ENCODE measurements at regions not wholly inside any gene's neighbourhood (a gene's known extent, or its start where the extent isn't known, plus 50 kb on each side); places are given as distances from the start of the nearest gene placed in this dataset.
"Not testable (repeated sequence)": the region's sequence is repeated elsewhere in the genome, so short reads cannot be mapped to it uniquely, and the experiment has no call there.

DNA sequence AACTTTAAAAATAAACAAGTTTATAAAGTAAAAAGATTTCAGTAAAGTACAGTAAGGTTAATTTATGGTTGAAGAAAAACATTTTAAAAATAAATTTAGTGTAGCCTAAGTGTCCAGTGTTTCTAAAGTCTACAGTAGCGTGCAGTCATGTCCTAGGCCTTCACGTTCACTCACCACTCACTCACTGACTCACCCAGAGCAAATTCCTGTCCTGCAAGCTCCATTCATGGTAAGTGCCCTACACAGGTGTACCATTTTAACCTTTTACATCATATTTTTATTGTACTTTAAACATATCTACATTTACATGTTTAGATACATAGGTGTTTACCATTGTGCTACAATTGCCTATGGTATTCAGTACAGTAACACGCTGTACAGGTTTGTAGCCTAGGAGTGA, 81.4 kb downstream of the PRL start:
- not testable (repeated sequence) for DNase-seq (ENCODE audit: low spot score)

DNA sequence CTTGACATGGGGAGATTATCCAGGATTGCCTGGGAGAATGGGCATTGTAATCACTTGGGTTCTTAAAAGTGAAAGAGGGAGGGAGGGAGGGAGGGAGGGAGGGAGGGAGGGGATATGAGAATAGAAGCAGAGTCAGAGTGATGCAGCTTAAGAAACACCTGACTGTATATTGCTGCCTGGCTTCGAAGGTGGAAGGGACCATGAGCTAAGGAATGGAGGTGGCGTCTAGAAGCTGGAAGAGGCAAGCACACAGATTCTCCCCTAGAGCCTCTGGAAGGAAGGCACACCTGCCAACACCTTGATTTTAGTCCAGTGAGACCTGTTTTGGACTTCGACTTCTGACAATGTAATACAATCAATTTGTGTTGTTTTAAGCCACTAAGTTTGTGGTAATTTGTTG, 78.4 kb downstream of the PRL start:
- DNase-seq (ENCODE audit: low spot score): no peak

DNA sequence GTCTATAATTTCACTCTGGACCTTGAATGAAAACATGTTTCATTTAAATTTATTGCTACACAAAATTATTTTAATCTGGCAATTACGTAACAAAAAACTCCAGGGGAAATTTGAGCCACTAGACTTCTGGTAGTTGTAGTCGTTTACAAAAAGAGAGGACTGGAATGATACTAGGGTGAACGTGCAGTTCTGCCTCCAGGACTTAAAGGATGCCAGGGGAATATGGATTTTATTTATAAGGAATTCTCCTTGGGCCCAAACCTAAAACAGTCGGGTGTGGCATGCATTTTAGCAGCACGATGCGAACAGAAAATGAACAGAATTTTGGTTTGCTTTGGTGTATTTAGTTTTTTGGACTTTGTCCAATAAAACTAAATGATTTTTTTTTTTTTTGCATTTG, 76.9 kb downstream of the PRL start:
- no peak for DNase-seq (ENCODE audit: low spot score)

DNA sequence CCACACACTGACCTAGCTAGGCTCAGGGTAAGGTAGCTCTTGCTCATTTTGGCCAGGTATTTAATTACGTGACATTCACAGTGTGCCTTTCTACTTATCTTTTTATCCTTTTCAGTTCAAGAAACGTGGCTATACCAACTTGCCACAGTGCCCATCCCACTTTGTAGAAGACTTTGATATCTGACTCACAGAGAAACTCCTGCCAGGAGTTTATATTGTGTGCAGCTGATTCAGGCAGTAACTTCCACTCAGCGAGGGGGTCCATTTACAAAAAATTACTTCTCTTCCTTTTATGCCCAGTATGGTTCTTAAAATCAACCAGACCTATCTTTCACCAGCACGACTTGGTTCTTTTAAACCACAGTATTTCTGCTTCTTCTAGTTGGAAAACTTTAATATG, 75.6 kb downstream of the PRL start:
- DNase-seq (ENCODE audit: low spot score): no peak

DNA sequence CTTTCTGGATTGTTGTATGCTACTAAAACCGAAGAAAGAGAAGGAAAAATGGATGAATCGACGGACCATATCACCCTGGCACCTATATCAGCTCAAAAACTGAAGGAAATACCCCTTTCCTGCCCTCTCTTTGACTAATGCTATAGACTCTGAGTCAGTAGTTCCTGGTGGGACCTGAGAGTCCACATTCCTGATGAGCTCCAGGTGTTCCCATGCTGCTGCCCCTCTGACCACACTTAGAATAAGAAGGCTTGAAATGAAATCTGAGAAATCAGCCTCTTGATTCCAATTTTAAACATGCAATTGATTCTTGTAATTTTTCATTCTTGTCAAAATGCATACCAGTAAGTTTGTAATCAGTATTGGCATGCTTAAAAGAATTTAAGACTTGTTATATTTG, 75.2 kb downstream of the PRL start:
- no peak for DNase-seq (ENCODE audit: low spot score)

DNA sequence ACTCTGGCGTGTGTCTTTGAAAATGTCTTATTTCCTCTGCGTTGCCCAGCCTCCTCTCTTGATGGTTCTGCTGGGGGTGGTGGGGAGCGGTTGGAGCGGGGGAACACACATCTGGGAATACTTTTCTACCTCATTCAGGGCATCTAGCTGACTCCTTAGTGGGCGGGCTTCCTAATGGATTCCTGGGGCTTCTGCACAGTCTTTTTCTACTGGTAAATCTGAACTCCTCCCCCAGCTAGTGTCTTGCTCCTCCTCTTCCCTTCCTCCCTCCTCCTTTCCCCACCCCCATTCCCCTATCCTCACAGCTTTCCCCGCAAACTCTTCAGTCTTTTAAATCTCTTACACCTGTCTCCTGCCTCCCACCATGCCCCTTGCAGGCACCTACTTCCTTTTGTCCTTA, 74.4 kb downstream of the PRL start:
- DNase-seq (ENCODE audit: low spot score): no peak

DNA sequence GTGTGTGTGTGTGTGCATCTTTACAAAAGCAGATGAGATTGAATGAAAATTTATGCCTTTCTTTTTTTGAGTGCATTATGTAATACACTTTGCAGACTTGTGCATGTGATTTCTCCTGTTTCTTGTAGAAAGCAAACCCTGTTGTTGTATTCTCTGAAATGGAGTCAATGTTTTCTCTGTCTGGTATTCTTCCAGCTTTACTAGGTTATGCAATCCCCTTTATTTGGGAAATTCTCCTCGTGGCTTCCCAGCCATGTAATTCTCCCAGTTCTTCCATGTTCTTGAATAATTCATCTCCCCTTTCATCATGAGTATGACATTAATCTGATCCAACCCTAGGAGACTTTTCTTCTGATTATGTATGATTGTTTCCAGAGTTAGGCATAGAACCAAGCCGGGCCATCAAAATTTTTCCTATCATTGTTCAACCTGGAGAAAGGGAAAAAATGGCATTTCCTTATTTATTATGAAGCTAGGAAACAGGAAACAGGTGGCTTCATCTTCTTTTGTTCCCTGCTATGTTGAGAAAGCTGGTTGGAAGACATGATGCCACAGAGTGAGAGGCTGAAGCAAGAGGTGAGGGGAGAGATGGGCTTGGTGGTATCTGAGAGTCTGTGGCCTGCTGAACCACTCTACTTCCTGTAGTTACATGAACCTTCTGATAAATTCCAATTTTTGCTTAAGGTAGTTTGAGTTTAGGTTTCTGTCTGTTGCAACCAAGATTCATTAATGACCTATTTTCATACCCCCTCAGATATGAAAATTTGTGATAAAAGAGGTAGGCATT, 68.8 kb downstream of the PRL start:
- DNase-seq (ENCODE audit: low spot score): no peak

DNA sequence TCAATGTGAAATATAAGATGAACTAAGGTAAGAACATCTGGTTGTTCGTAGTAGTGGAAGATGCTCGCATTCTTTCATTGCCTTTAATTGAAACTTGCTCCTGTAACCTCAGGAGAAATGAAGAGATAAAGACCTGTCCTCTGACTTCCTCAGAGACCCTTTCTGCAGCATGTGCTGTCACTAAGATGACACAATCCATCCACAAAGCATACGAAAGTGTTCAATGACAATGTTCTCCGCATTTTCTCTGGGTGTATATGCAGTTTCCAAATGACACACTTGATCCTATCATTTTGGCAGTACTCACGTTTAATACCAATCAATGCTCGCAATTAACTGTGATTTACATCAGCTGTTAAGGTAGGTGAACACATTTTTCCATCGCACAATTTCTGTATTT, 65.8 kb downstream of the PRL start:
- no peak for DNase-seq (ENCODE audit: low spot score)

DNA sequence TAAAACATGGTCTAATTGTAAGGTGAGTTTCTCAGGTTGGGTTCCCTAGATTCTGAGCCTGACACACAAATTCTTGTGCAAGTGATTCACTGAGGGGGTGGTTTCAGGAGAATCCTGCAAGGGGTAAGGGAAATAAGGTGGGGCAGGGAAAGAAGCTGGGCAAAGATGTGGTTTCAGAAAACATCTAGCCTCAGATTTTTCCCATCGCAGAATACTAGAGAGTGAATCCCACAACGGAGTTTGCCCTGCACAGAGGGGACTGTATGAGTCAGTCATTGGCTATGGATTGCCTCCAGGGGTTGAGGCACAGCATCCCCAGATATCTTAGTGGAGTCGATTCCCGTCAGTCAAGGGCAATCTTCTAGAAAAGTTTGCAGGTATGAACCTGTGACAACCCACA, 65.2 kb downstream of the PRL start:
- no peak for DNase-seq (ENCODE audit: low spot score)

DNA sequence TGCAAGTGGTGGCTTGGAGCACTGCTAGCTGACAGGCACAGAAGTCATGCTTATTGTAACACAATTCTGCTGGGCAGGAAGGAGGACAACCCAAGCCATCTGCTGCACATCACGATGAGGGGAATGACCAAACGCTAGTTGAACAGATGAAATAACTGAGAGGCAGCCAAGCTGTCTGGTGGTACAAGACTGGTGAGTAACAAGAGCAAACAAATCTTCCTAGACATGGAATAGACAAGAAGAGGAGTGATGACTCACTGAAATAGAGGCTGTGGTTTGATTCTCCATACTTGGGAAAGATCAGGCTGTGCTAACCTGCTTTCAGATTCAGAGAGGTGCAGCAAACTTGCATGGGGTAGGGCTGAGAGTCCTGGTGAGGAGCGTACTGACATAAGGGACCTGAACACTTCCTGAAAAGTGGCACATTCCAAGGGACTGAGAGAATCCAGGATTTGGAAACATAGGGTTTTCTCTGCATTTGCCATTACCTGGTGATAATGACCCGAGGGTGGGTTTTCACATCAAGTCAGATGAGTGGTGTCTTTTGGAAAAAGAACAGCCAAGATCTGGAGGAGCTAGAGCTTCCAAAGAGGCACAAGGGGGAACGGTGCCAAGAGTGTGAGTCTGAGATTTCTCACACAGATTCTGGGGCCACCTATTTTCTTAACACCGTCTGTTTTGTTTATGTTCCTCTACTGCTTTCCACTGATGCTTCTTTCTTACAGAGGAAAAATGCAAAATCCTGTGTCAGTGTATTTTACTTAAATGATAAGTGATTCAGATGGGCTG, 60.0 kb downstream of the PRL start:
- DNase-seq (ENCODE audit: low spot score): no peak
